Epithelial cell of esophagus (primary cell): ENCODE measurements at regions not wholly inside any gene's neighbourhood (a gene's known extent, or its start where the extent isn't known, plus 50 kb on each side); places are given as distances from the start of the nearest gene placed in this dataset.

Source experiments
- DNase-seq: peaks from one replicate; pipeline ENCODE4 v3.0.0; 2010; ENCODE audit warnings: low read depth
- H3K4me3 ChIP-seq: 2 replicates; pipeline ENCODE4 v1.5.1; 2011; ENCODE audit warnings: mild to moderate bottlenecking, low read length, control low read depth
- CTCF ChIP-seq: IDR thresholded peaks from 2 replicates; pipeline ENCODE4 v1.5.1; 2011; ENCODE audit warnings: low read depth, mild to moderate bottlenecking, low read length, control low read depth, inconsistent platforms; ENCODE audit not compliant: insufficient read depth; ENCODE audit errors: missing control alignments

GRCh38 chr7:22604246-22604645, 104.3 kb upstream of the STEAP1B start:
- DNase-seq = no peak
- H3K4me3 ChIP-seq = no peak overlapping the region
- TF ChIP-seq CTCF = no peak

GRCh38 chr7:22601812-22602565, 102.0 kb upstream of the STEAP1B start:
- H3K4me3 ChIP-seq = no peak overlapping the region
- no peak for TF ChIP-seq CTCF
- DNase-seq = peak; percentile 45

- no peak for TF ChIP-seq CTCF
- no peak for DNase-seq
- no peak overlapping the region for H3K4me3 ChIP-seq
Observed at GRCh38 chr7:22601408-22601807, 101.4 kb upstream of the STEAP1B start.

- H3K4me3 ChIP-seq = no peak overlapping the region
- no peak for DNase-seq
- no peak for TF ChIP-seq CTCF
Observed at GRCh38 chr7:22601003-22601402, 101.0 kb upstream of the STEAP1B start.

GRCh38 chr7:22598318-22598920, 98.4 kb upstream of the STEAP1B start:
- DNase-seq = no peak
- no peak overlapping the region for H3K4me3 ChIP-seq
- TF ChIP-seq CTCF = no peak

- TF ChIP-seq CTCF = no peak
- DNase-seq = peak; percentile 70
- H3K4me3 ChIP-seq = no peak overlapping the region
Observed at GRCh38 chr7:22597844-22598243, 97.9 kb upstream of the STEAP1B start.
